ENCODE measurements at regions not wholly inside any gene's neighbourhood (a gene's known extent, or its start where the extent isn't known, plus 50 kb on each side); places are given as distances from the start of the nearest gene placed in this dataset.
A peak's percentile ranks its signal among the peaks of the same experiment; 100 is the strongest.
"Not testable (repeated sequence)": the region's sequence is repeated elsewhere in the genome, so short reads cannot be mapped to it uniquely, and the experiment has no call there.

DNA sequence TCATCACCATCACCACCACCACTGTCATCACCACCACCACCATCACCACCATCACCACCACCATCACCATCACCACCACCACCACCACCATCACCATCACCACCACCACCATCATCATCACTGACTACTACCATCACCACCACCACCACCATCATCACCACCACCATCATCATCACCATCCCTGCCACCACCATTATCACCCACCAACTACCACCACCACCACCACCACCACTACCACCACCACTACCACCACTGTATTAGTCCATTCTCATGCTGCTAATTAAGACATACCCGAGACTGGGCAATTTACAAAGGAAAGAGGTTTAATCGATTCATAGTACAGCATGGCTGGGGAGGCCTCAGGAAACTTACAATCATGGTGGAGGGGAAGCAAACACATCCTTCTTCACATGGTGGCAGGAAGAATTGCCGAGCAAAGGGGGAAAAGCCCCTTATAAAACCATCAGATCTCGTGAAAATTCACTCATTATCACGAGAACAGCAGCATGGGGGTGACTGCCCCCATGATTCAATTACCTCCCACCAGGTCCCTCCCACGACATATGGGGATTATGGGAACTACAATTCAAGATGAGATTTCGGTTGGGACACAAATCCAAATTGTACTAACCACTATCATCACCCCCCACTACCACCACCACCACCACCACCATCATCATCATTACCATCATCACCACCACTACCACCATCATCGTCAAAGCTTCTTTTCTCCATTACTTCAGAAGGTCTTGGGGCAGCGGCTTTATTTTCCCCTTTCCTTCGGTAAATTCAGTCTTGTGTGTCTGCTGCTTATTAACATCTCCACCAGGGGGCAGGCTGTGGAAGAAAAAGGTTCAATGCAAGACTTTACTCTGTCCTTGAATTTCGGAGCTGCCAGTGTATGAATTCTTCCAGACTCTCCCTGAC is 53.6 kb upstream of the SCAF4 start:
- not testable (repeated sequence) for TF ChIP-seq ZNF416 (tag by site-specific recombination; IDR thresholded peaks at IDR 0.05); ZNF404 (tag by site-specific recombination; IDR thresholded peaks at IDR 0.05); ZNF518A (tag by site-specific recombination; conservative IDR thresholded peaks at IDR 0.05; ENCODE audit: low read depth); ZNF623 (tag by site-specific recombination; IDR thresholded peaks at IDR 0.05); KLF9 (tag by site-specific recombination; IDR thresholded peaks at IDR 0.05; ENCODE audit: low read depth); ZNF843 (tag by site-specific recombination; IDR thresholded peaks at IDR 0.05); YY1 (tag by site-specific recombination; IDR thresholded peaks at IDR 0.05); ZNF670 (tag by site-specific recombination; IDR thresholded peaks at IDR 0.05; ENCODE audit: low read depth); ZBTB21 (tag by site-specific recombination; IDR thresholded peaks at IDR 0.05)
- TF ChIP-seq, protein P1, sequence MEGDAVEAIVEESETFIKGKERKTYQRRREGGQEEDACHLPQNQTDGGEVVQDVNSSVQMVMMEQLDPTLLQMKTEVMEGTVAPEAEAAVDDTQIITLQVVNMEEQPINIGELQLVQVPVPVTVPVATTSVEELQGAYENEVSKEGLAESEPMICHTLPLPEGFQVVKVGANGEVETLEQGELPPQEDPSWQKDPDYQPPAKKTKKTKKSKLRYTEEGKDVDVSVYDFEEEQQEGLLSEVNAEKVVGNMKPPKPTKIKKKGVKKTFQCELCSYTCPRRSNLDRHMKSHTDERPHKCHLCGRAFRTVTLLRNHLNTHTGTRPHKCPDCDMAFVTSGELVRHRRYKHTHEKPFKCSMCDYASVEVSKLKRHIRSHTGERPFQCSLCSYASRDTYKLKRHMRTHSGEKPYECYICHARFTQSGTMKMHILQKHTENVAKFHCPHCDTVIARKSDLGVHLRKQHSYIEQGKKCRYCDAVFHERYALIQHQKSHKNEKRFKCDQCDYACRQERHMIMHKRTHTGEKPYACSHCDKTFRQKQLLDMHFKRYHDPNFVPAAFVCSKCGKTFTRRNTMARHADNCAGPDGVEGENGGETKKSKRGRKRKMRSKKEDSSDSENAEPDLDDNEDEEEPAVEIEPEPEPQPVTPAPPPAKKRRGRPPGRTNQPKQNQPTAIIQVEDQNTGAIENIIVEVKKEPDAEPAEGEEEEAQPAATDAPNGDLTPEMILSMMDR (tag by site-specific recombination; IDR thresholded peaks at IDR 0.05): peak; percentile 76
